MCF 10A (cell line): ENCODE measurements at regions not wholly inside any gene's neighbourhood (a gene's known extent, or its start where the extent isn't known, plus 50 kb on each side); places are given as distances from the start of the nearest gene placed in this dataset.

ENCODE experiments used
- BruUV-seq: library from RNA; stranded (reverse); fragments of 400-500 nt; replicated peaks from 2 replicates; lab custom pipeline; 2021; lab: Mats Ljungman, UMichigan
- CTCF ChIA-PET: fragments of 300-600 bp; sonication (Branson Sonifier 250); formaldehyde crosslinking; extraction: SDS; loops from one replicate; lab custom pipeline; 2021; ENCODE audit warnings: antibody characterized with exemption, inconsistent platforms; lab: Yijun Ruan, JAX
- POLR2A ChIA-PET: fragments of 300-600, 350-650 bp; sonication (Branson Sonifier 250); formaldehyde crosslinking; extraction: SDS; loops from one replicate; lab custom pipeline; 2020; ENCODE audit warnings: antibody characterized with exemption, inconsistent platforms; lab: Yijun Ruan, JAX
- DNase-seq: peaks from one replicate; pipeline ENCODE4 v3.0.0-alpha.2; 2018; ENCODE audit not compliant: unreplicated experiment
- H3K27ac Mint-ChIP-seq: one replicate; pipeline ENCODE4 v1.8.0; 2022; ENCODE audit warnings: mild to moderate bottlenecking, low read depth, mixed read lengths; ENCODE audit not compliant: unreplicated experiment
- H3K27me3 Mint-ChIP-seq: one replicate; pipeline ENCODE4 v1.8.0; 2022; ENCODE audit warnings: mixed read lengths; ENCODE audit not compliant: insufficient read depth, unreplicated experiment
- H3K36me3 Mint-ChIP-seq: one replicate; pipeline ENCODE4 v1.8.0; 2022; ENCODE audit warnings: mild to moderate bottlenecking, moderate library complexity, mixed read lengths; ENCODE audit not compliant: insufficient read depth, unreplicated experiment
- H3K4me1 Mint-ChIP-seq: one replicate; pipeline ENCODE4 v1.8.0; 2022; ENCODE audit warnings: mixed read lengths; ENCODE audit not compliant: insufficient read depth, unreplicated experiment
- H3K4me3 Mint-ChIP-seq: one replicate; pipeline ENCODE4 v1.8.0; 2022; ENCODE audit warnings: mild to moderate bottlenecking, moderate library complexity, mixed read lengths; ENCODE audit not compliant: unreplicated experiment
- H3K9me3 Mint-ChIP-seq: one replicate; pipeline ENCODE4 v1.8.0; 2022; ENCODE audit warnings: mixed read lengths; ENCODE audit not compliant: unreplicated experiment
- intact Hi-C: fragments of 100-400 bp; cut with micrococcal nuclease; formaldehyde crosslinking; loops from 2 replicates; pipeline ENCODE4 v1.14.1; 2022
- TF ChIP-seq, protein P1 (sequence below): fragments of 200-600 bp; IDR thresholded peaks from one replicate; pipeline ENCODE4 v1.8.0; 2022; ENCODE audit warnings: antibody characterized with exemption, mild to moderate bottlenecking; ENCODE audit not compliant: unreplicated experiment

DNA sequence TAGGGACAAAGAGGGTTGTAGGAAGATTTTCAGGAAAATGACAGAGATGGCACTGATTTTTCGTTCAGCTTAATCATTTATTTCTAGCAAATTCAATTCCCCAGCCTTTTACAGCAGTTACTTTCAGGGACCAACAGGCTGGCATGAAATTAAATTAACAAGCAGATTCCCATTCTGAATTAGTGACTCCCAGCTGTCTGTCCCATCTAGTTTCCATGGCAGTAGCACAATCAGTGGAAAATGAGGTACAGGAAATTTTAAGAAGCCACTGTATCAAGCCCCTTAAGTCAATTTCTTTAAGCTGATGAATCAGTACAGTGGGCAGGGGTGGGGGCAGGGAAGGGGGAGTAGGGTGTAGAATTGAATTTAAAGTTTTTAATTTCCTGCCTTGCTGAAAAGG, 121.1 kb upstream of the TEX13C start:
- intact Hi-C loops, result no loop called here
- Mint-ChIP-seq H3K36me3 (no peaks in the 10 kb centered on the region), H3K27me3 (no peaks in the 10 kb centered on the region), H3K4me1 (no peaks in the 10 kb centered on the region), H3K9me3 (peaks cover 11% of the 10 kb centered on the region), H3K27ac (no peak overlapping the region), H3K4me3 (no peak overlapping the region)
- TF ChIP-seq, protein P1, sequence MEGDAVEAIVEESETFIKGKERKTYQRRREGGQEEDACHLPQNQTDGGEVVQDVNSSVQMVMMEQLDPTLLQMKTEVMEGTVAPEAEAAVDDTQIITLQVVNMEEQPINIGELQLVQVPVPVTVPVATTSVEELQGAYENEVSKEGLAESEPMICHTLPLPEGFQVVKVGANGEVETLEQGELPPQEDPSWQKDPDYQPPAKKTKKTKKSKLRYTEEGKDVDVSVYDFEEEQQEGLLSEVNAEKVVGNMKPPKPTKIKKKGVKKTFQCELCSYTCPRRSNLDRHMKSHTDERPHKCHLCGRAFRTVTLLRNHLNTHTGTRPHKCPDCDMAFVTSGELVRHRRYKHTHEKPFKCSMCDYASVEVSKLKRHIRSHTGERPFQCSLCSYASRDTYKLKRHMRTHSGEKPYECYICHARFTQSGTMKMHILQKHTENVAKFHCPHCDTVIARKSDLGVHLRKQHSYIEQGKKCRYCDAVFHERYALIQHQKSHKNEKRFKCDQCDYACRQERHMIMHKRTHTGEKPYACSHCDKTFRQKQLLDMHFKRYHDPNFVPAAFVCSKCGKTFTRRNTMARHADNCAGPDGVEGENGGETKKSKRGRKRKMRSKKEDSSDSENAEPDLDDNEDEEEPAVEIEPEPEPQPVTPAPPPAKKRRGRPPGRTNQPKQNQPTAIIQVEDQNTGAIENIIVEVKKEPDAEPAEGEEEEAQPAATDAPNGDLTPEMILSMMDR, result no peak
- CTCF ChIA-PET, result no interaction called here
- BruUV-seq, result no TSS peak
- DNase-seq, result no peak
- POLR2A ChIA-PET, result no interaction called here

- peaks cover under 1% of the 10 kb centered on the region for H3K9me3 Mint-ChIP-seq
- H3K27me3 Mint-ChIP-seq, result no peaks in the 10 kb centered on the region
- no TSS peak for BruUV-seq
- peak overlapping the region; percentile 77 for H3K4me3 Mint-ChIP-seq
- no peak for DNase-seq
- peaks cover 5% of the 10 kb centered on the region for H3K4me1 Mint-ChIP-seq
- ChIA-PET CTCF (interaction anchor here (0.7 kb wide), 2 partner anchors 735 to 812 kb away, joined by 3 to 4 read pairs; no protein-coding TSS in a partner anchor), POLR2A (interaction anchor here (0.8 to 1.0 kb wide), 2 partner anchors 1240 to 1311 kb away, joined by 3 read pairs; no protein-coding TSS in a partner anchor)
- TF ChIP-seq, protein P1, result no peak
- intact Hi-C loops, result no loop called here
- no peak overlapping the region for H3K27ac Mint-ChIP-seq
- no peaks in the 10 kb centered on the region for H3K36me3 Mint-ChIP-seq
Observed at GRCh38 chrX:125202591-125203248, 117.0 kb upstream of the TEX13C start.

- intact Hi-C loops, result no loop called here
- DNase-seq, result peak; percentile 4
- no TSS peak for BruUV-seq
- TF ChIP-seq, protein P1, result no peak
- Mint-ChIP-seq H3K9me3 (peaks cover 7% of the 10 kb centered on the region), H3K4me1 (peaks cover 5% of the 10 kb centered on the region), H3K4me3 (peak overlapping the region; percentile 77), H3K36me3 (no peaks in the 10 kb centered on the region), H3K27me3 (no peaks in the 10 kb centered on the region), H3K27ac (no peak overlapping the region)
- ChIA-PET CTCF (interaction anchor here (0.6 to 1.4 kb wide), 3 partner anchors 72 to 812 kb away, joined by 3 to 5 read pairs (median 4); no protein-coding TSS in a partner anchor), POLR2A (interaction anchor here (0.9 to 3.4 kb wide), 4 partner anchors 10 to 797 kb away, joined by 3 to 14 read pairs (median 3); no protein-coding TSS in a partner anchor)
Observed at GRCh38 chrX:125203365-125203736, 116.3 kb upstream of the TEX13C start.

DNA sequence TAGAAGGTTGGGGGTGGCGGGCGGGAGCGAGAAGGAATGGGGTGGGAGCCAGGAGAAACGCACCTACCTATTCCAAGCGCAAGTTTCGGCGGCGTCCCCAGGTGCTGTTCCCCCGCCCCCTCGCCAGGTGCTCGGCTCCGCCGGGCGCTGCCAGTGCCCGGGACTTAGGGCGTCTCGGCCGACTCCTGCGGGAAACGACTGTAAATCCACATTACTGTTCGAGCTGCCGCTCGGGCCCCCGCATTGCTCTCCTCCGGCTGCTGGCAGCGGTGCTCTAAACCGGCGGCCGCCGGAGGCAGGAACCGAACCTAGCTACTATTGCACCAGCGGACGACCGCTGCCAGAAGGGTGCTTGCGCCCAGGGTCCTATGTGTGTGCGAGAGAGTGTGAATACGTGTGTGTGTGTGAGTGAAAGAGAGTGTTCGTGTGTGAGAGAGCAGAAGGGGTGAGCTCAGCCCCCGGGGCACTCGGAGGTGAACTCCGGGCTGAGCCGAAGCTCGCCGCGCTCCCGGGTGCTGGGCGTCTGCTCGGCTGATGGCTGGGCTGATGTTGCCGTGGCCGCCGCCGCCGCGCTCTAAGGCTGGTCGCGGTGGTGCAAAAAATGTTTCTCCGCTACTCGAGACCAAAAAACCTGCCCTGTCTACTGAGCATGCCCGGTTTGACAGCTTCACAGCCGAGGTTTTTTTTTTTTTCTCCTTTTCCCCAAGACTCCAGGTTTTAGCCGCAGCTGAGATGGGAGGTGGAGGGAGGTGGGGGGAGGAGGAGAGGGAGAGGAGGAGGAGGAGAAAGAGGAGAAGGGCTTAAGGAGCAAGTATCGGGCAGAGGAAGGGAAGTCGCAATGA, 115.7 kb upstream of the TEX13C start:
- no peaks in the 10 kb centered on the region for H3K36me3 Mint-ChIP-seq
- H3K27ac Mint-ChIP-seq, result no peak overlapping the region
- H3K4me1 Mint-ChIP-seq, result peaks cover 5% of the 10 kb centered on the region
- TF ChIP-seq, protein P1, result no peak
- peaks cover 7% of the 10 kb centered on the region for H3K9me3 Mint-ChIP-seq
- H3K4me3 Mint-ChIP-seq, result peak overlapping the region; percentile 77
- H3K27me3 Mint-ChIP-seq, result no peaks in the 10 kb centered on the region
- BruUV-seq, result TSS peak; percentile 16
- no peak for DNase-seq
- POLR2A ChIA-PET, result interaction anchor here (0.6 to 3.4 kb wide), 7 partner anchors 10 to 1242 kb away, joined by 3 to 14 read pairs (median 3); no protein-coding TSS in a partner anchor
- intact Hi-C loops, result no loop called here
- CTCF ChIA-PET, result interaction anchor here (0.6 to 1.4 kb wide), 4 partner anchors 72 to 878 kb away, joined by 3 to 5 read pairs (median 5); no protein-coding TSS in a partner anchor
